Panc1 (cell line): ENCODE measurements at regions not wholly inside any gene's neighbourhood (a gene's known extent, or its start where the extent isn't known, plus 50 kb on each side); places are given as distances from the start of the nearest gene placed in this dataset.

Experiments
- ATAC-seq: fragments of 200-7000 bp; cut with Tn5 transposase; 2 replicates; pipeline ENCODE4 v1.9.1; 2020; ENCODE audit warnings: mild to moderate bottlenecking, moderate library complexity
- BruUV-seq: library from RNA; stranded (reverse); fragments of 400-500 nt; replicated peaks from 2 replicates; lab custom pipeline; 2021; lab: Mats Ljungman, UMichigan
- CTCF ChIA-PET: fragments of 300-600 bp; sonication (Branson Sonifier 250); formaldehyde crosslinking; loops from one replicate; lab custom pipeline; 2022; ENCODE audit warnings: antibody characterized with exemption; lab: Charles Lee
- POLR2A ChIA-PET: fragments of 300-600 bp; sonication (Branson Sonifier 250); formaldehyde crosslinking; loops from one replicate; lab custom pipeline; 2022; ENCODE audit warnings: antibody characterized with exemption; lab: Charles Lee
- DNase-seq: peaks from one replicate; pipeline ENCODE4 v3.0.0-alpha.2; 2010; ENCODE audit warnings: low read depth, low spot score
- H3K27ac ChIP-seq: 2 replicates; pipeline ENCODE4 v1.5.1; 2011; ENCODE audit warnings: mild to moderate bottlenecking, low read length, inconsistent platforms
- H3K27me3 ChIP-seq: fragments of 200-500 bp; sonication (Bioruptor generic); 2 replicates; pipeline ENCODE4 v1.6.0; 2014; ENCODE audit warnings: low read length, inconsistent platforms; ENCODE audit not compliant: control insufficient read depth, insufficient read depth
- H3K36me3 ChIP-seq: fragments of 200-500 bp; sonication (Bioruptor generic); 2 replicates; pipeline ENCODE4 v1.5.1; 2014; ENCODE audit warnings: inconsistent platforms, mild to moderate bottlenecking, low read length, moderate library complexity; ENCODE audit not compliant: control insufficient read depth, insufficient read depth
- H3K4me1 ChIP-seq: 2 replicates; pipeline ENCODE4 v1.5.1; 2011; ENCODE audit warnings: inconsistent platforms, mild to moderate bottlenecking, low read length, moderate library complexity; ENCODE audit not compliant: control insufficient read depth, insufficient read depth
- H3K4me3 ChIP-seq, 2 experiments: 2 replicates each; pipeline ENCODE4 v1.5.1; 2011 to 2012; ENCODE audit warnings: low read depth in 2 of 2, low read length in 2 of 2, mild to moderate bottlenecking in 2 of 2, inconsistent platforms in 1 of 2, moderate library complexity in 1 of 2
- H3K9me3 ChIP-seq: fragments of 200-500 bp; sonication (Bioruptor generic); 2 replicates; pipeline ENCODE4 v1.5.1; 2014; ENCODE audit warnings: low read depth, mild to moderate bottlenecking, inconsistent platforms, low read length, moderate library complexity; ENCODE audit not compliant: control insufficient read depth, insufficient read depth
- CTCF ChIP-seq: fragments of 450-650 bp; IDR thresholded peaks from 2 replicates; pipeline ENCODE4 v1.5.1; 2017; ENCODE audit warnings: mild to moderate bottlenecking
- POLR2AphosphoS5 ChIP-seq: IDR thresholded peaks from 2 replicates; pipeline ENCODE4 v1.6.1; 2012; ENCODE audit warnings: mild to moderate bottlenecking, low read depth, low read length, moderate library complexity
- REST ChIP-seq, 2 experiments: IDR thresholded peaks; 2 replicates each; pipeline ENCODE4 v1.6.1; 2011 to 2012; ENCODE audit warnings: low read depth in 2 of 2, control low read depth in 1 of 2, low read length in 1 of 2, mild to moderate bottlenecking in 1 of 2, moderate library complexity in 1 of 2; ENCODE audit not compliant: insufficient read depth in 1 of 2
- SIN3A ChIP-seq: IDR thresholded peaks from 2 replicates; pipeline ENCODE4 v1.6.1; 2012; ENCODE audit warnings: low read depth, mild to moderate bottlenecking, low read length, moderate library complexity, borderline replicate concordance; ENCODE audit not compliant: insufficient read depth
- TCF7L2 ChIP-seq: IDR thresholded peaks from 2 replicates; pipeline ENCODE4 v1.6.1; 2011; ENCODE audit warnings: mild to moderate bottlenecking, low read depth, low read length, inconsistent platforms
- in situ Hi-C: cut with HindIII; loops from 2 replicates; pipeline ENCODE4 v1.10.0; 2016; ENCODE audit warnings: low sequenced_read_pairs, low pct_unique_long_range_greater_than_20kb
- intact Hi-C: fragments of 100-400 bp; cut with micrococcal nuclease; formaldehyde crosslinking; loops from one replicate; pipeline ENCODE4 v1.10.0; 2022; ENCODE audit not compliant: unreplicated experiment

GRCh38 chr10:36181426-36182178 is 539.5 kb upstream of the FZD8 start:
- no peaks in the 10 kb centered on the region for H3K9me3 ChIP-seq
- H3K4me1 ChIP-seq = no peaks in the 10 kb centered on the region
- no peak overlapping the region for H3K27ac ChIP-seq
- no peak for ATAC-seq
- intact Hi-C loops = no loop called here
- in situ Hi-C loops = no loop called here
- BruUV-seq = no TSS peak
- no peak for TF ChIP-seq SIN3A
- no peak for TF ChIP-seq TCF7L2
- TF ChIP-seq POLR2AphosphoS5 = no peak
- no peak for TF ChIP-seq REST (IDR thresholded peaks at IDR 0.05; ENCODE audit: insufficient read depth in 1 of 2, low read depth in 2 of 2, low read length in 1 of 2)
- TF ChIP-seq CTCF = no peak
- no peaks in the 10 kb centered on the region for H3K36me3 ChIP-seq
- DNase-seq = no peak
- ChIA-PET POLR2A (no interaction called here), CTCF (no interaction called here)
- no peaks in the 10 kb centered on the region for H3K27me3 ChIP-seq
- H3K4me3 ChIP-seq = no peak overlapping the region

- no peaks in the 10 kb centered on the region for H3K27me3 ChIP-seq
- no peaks in the 10 kb centered on the region for H3K36me3 ChIP-seq
- H3K27ac ChIP-seq = no peak overlapping the region
- H3K4me3 ChIP-seq = no peak overlapping the region
- in situ Hi-C loops (no loop called here), intact Hi-C loops (no loop called here)
- H3K4me1 ChIP-seq = no peaks in the 10 kb centered on the region
- no peak for TF ChIP-seq CTCF
- TF ChIP-seq SIN3A = no peak
- no peak for TF ChIP-seq TCF7L2
- no peak for TF ChIP-seq REST (IDR thresholded peaks at IDR 0.05; ENCODE audit: insufficient read depth in 1 of 2, low read depth in 2 of 2, low read length in 1 of 2)
- no peak for TF ChIP-seq POLR2AphosphoS5
- no peaks in the 10 kb centered on the region for H3K9me3 ChIP-seq
- BruUV-seq = no TSS peak
- ChIA-PET CTCF (no interaction called here), POLR2A (interaction anchor here (0.6 kb wide), 1 partner anchor 447 kb away, joined by 12 read pairs; no protein-coding TSS in a partner anchor)
- no peak for DNase-seq
- ATAC-seq = no peak
Observed at GRCh38 chr10:36178616-36179015, 536.5 kb upstream of the FZD8 start.
